Fibroblast of lung (primary cell): ENCODE measurements at regions not wholly inside any gene's neighbourhood (a gene's known extent, or its start where the extent isn't known, plus 50 kb on each side); places are given as distances from the start of the nearest gene placed in this dataset.

Experiments
- DNase-seq, 2 donors: peaks; one replicate each; pipeline versions ENCODE4 v3.0.0 to v3.0.0-alpha.2; 2010; ENCODE audit warnings: low read depth in 2 of 2
- H2AFZ ChIP-seq: 2 replicates; pipeline ENCODE4 v1.5.1; 2012; ENCODE audit warnings: low read length, control low read depth, inconsistent platforms
- H3K27ac ChIP-seq: 2 replicates; pipeline ENCODE4 v1.5.1; 2011; ENCODE audit warnings: low read length, control low read depth; ENCODE audit not compliant: insufficient read depth
- H3K27me3 ChIP-seq: 2 replicates; pipeline ENCODE4 v1.5.1; 2011; ENCODE audit warnings: mild to moderate bottlenecking, low read length; ENCODE audit not compliant: control insufficient read depth, insufficient read depth
- H3K36me3 ChIP-seq: 2 replicates; pipeline ENCODE4 v1.5.1; 2011; ENCODE audit warnings: low read length; ENCODE audit not compliant: control insufficient read depth, insufficient read depth
- H3K4me1 ChIP-seq: 2 replicates; pipeline ENCODE4 v1.5.1; 2011; ENCODE audit warnings: low read length; ENCODE audit not compliant: control insufficient read depth, insufficient read depth; ENCODE audit errors: extremely low read depth
- H3K4me2 ChIP-seq: 2 replicates; pipeline ENCODE4 v1.5.1; 2011; ENCODE audit warnings: low read length, control low read depth; ENCODE audit not compliant: insufficient read depth; ENCODE audit errors: extremely low read depth
- H3K4me3 ChIP-seq, 4 experiments: fragments of 200-600 bp in 1 of 4; sonication (generic) in 1 of 4; replicated peaks in 1 of 4; 2 replicates each; pipeline ENCODE4 v1.5.1; 2011 to 2016; ENCODE audit warnings: low read length in 4 of 4, low read depth in 3 of 4, mild to moderate bottlenecking in 3 of 4, control low read depth in 2 of 4, inconsistent platforms in 1 of 4, mixed read lengths in 1 of 4; ENCODE audit not compliant: insufficient read depth in 1 of 4; ENCODE audit errors: control extremely low read depth in 1 of 4
- H3K79me2 ChIP-seq: 2 replicates; pipeline ENCODE4 v1.5.1; 2012; ENCODE audit warnings: mild to moderate bottlenecking, low read length, inconsistent platforms; ENCODE audit not compliant: control insufficient read depth, insufficient read depth
- H3K9ac ChIP-seq: 2 replicates; pipeline ENCODE4 v1.5.1; 2011; ENCODE audit warnings: mild to moderate bottlenecking, low read length, control low read depth; ENCODE audit not compliant: insufficient read depth
- H3K9me3 ChIP-seq: 2 replicates; pipeline ENCODE4 v1.5.1; 2012; ENCODE audit warnings: low read depth, low read length; ENCODE audit not compliant: control insufficient read depth, insufficient read depth
- H4K20me1 ChIP-seq: 2 replicates; pipeline ENCODE4 v1.5.1; 2011; ENCODE audit warnings: low read length; ENCODE audit not compliant: control insufficient read depth, insufficient read depth; ENCODE audit errors: extremely low read depth
- EZH2 ChIP-seq: IDR thresholded peaks from 2 replicates; pipeline ENCODE4 v1.5.1; 2012; ENCODE audit warnings: low read length, control low read depth, mild to moderate bottlenecking; ENCODE audit errors: missing control alignments
- TF ChIP-seq, protein P1 (sequence below), 2 donors: IDR thresholded peaks in 1 of 2; conservative IDR thresholded peaks in 1 of 2; 1 replicate in 1 of 2; 2 replicates in 1 of 2; pipeline ENCODE4 v1.5.1; 2011 to 2012; ENCODE audit warnings: low read length in 2 of 2, control low read depth in 1 of 2, inconsistent platforms in 1 of 2, low read depth in 1 of 2, mild to moderate bottlenecking in 1 of 2

DNA sequence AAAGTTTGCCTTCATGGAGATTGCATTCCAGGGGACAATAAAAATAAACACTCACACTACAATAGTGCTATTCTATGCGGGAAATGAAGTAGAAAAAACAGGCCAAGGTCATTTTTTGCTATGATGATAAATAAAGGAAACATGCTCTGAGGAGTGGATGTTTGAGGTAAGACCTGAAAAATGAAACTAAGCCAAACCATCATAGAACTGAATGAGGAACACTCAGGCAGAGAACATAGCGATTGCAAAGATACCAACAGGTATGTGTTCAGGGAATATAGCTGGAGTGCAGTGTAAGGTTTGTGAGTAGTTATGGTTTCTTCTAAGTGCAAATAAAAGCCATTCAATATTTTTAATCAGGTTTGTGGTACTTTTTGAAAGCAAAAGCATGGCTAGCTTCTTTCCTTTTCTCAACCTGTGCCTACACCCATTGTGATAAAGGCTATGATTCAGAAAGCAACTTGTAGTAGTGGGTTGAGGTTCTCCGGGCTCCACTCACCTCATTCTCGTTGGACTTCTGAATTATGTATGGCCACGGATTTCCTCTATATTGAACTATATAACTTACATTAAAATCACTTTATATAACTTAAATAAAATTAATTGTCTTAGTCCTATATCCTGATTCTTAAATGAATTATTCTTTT, 278.2 kb upstream of the CHORDC1 start:
- no peaks in the 10 kb centered on the region for H4K20me1 ChIP-seq
- no peaks in the 10 kb centered on the region for H3K79me2 ChIP-seq
- no peaks in the 10 kb centered on the region for H3K36me3 ChIP-seq
- no peak overlapping the region for H3K27ac ChIP-seq
- H3K27me3 ChIP-seq, result no peaks in the 10 kb centered on the region
- H3K4me2 ChIP-seq, result no peak overlapping the region
- H2AFZ ChIP-seq, result no peak overlapping the region
- TF ChIP-seq, protein P1, sequence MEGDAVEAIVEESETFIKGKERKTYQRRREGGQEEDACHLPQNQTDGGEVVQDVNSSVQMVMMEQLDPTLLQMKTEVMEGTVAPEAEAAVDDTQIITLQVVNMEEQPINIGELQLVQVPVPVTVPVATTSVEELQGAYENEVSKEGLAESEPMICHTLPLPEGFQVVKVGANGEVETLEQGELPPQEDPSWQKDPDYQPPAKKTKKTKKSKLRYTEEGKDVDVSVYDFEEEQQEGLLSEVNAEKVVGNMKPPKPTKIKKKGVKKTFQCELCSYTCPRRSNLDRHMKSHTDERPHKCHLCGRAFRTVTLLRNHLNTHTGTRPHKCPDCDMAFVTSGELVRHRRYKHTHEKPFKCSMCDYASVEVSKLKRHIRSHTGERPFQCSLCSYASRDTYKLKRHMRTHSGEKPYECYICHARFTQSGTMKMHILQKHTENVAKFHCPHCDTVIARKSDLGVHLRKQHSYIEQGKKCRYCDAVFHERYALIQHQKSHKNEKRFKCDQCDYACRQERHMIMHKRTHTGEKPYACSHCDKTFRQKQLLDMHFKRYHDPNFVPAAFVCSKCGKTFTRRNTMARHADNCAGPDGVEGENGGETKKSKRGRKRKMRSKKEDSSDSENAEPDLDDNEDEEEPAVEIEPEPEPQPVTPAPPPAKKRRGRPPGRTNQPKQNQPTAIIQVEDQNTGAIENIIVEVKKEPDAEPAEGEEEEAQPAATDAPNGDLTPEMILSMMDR (conservative IDR thresholded peaks at IDR 0.05 in 1 of 2, IDR thresholded peaks at IDR 0.05 in 1 of 2; ENCODE audit: low read depth in 1 of 2, low read length in 2 of 2), result no peak
- no peak for TF ChIP-seq EZH2
- H3K4me1 ChIP-seq, result no peaks in the 10 kb centered on the region
- H3K9me3 ChIP-seq, result no peaks in the 10 kb centered on the region
- H3K9ac ChIP-seq, result no peak overlapping the region
- H3K4me3 ChIP-seq, result no peak overlapping the region
- no peak for DNase-seq

DNA sequence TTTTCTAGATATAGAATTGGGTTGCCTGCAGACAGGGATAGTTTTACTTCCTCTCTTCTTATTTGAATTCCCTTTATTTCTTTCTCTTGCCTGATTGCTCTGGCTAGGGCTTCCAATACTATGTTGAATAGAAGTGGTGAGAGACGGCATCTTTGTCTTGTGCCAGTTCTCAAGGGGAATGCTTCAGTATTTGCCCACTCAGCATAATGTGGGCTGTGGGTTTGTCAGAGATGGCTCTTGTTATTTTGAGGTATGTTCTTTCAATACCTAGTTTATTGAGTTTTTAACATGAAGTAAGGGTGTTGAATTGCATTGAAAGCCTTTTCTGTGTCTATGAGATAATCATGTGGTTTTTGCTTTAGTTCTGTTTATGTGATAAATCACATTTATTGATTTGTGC, 273.9 kb upstream of the CHORDC1 start:
- no peak for DNase-seq
- Histone ChIP-seq H3K27me3 (no peaks in the 10 kb centered on the region), H2AFZ (no peak overlapping the region), H4K20me1 (no peaks in the 10 kb centered on the region), H3K4me2 (no peak overlapping the region), H3K4me1 (no peaks in the 10 kb centered on the region), H3K9me3 (no peaks in the 10 kb centered on the region), H3K9ac (no peak overlapping the region), H3K36me3 (no peaks in the 10 kb centered on the region), H3K4me3 (no peak overlapping the region), H3K27ac (no peak overlapping the region), H3K79me2 (no peaks in the 10 kb centered on the region)
- TF ChIP-seq, protein P1 (conservative IDR thresholded peaks at IDR 0.05 in 1 of 2, IDR thresholded peaks at IDR 0.05 in 1 of 2; ENCODE audit: low read depth in 1 of 2, low read length in 2 of 2), result no peak
- no peak for TF ChIP-seq EZH2

DNA sequence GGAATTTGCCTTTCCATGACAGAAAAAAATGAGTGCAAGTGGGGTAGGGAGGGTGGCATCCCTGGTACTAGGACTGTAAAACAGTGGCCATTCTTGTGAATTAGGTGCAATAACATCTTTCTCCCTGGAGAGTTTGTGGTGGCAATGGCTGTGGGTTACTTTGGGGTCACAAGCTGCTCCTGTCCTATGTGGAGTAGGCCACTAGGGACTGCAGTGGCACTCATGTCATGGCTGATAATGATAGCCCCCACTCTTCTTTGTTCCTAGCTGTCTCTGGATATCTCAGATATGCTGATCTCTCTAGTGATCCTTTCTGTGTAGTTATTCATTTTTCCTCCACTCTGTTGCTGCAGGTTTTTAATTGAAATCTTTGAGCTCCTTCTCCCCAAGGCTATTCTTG, 270.5 kb upstream of the CHORDC1 start:
- no peaks in the 10 kb centered on the region for H4K20me1 ChIP-seq
- no peak overlapping the region for H2AFZ ChIP-seq
- no peak for TF ChIP-seq EZH2
- TF ChIP-seq, protein P1 (conservative IDR thresholded peaks at IDR 0.05 in 1 of 2, IDR thresholded peaks at IDR 0.05 in 1 of 2; ENCODE audit: low read depth in 1 of 2, low read length in 2 of 2), result no peak
- H3K9me3 ChIP-seq, result no peaks in the 10 kb centered on the region
- H3K27me3 ChIP-seq, result no peaks in the 10 kb centered on the region
- H3K4me1 ChIP-seq, result no peaks in the 10 kb centered on the region
- no peak for DNase-seq
- H3K4me3 ChIP-seq, result no peak overlapping the region
- H3K27ac ChIP-seq, result no peak overlapping the region
- no peaks in the 10 kb centered on the region for H3K36me3 ChIP-seq
- H3K4me2 ChIP-seq, result no peak overlapping the region
- H3K9ac ChIP-seq, result no peak overlapping the region
- no peaks in the 10 kb centered on the region for H3K79me2 ChIP-seq
